Osteoblast (primary cell): ENCODE measurements at regions not wholly inside any gene's neighbourhood (a gene's known extent, or its start where the extent isn't known, plus 50 kb on each side); places are given as distances from the start of the nearest gene placed in this dataset.

ENCODE experiments used
- DNase-seq: peaks from one replicate; pipeline ENCODE4 v3.0.0; 2011; ENCODE audit warnings: low spot score, mixed read lengths; ENCODE audit not compliant: insufficient read length; ENCODE audit errors: missing footprints
- H2AFZ ChIP-seq: 2 replicates; pipeline ENCODE4 v1.6.0; 2011; ENCODE audit warnings: mild to moderate bottlenecking, low read length
- H3K27ac ChIP-seq: 2 replicates; pipeline ENCODE4 v1.5.1; 2011; ENCODE audit warnings: mild to moderate bottlenecking, low read depth, low read length, moderate library complexity
- H3K27me3 ChIP-seq: 2 replicates; pipeline ENCODE4 v1.6.0; 2012; ENCODE audit warnings: mild to moderate bottlenecking, control low read depth, inconsistent platforms, low read length, moderate library complexity; ENCODE audit not compliant: insufficient read depth
- H3K36me3 ChIP-seq: 2 replicates; pipeline ENCODE4 v1.5.1; 2011; ENCODE audit warnings: mild to moderate bottlenecking, low read length, control low read depth, moderate library complexity; ENCODE audit not compliant: insufficient read depth
- H3K4me1 ChIP-seq: 2 replicates; pipeline ENCODE4 v1.5.1; 2011; ENCODE audit warnings: mild to moderate bottlenecking, low read length, control low read depth, moderate library complexity; ENCODE audit not compliant: insufficient read depth
- H3K4me2 ChIP-seq: 2 replicates; pipeline ENCODE4 v1.6.0; 2011; ENCODE audit warnings: mild to moderate bottlenecking, low read length; ENCODE audit not compliant: insufficient read depth
- H3K4me3 ChIP-seq: fragments of 200-600 bp; sonication (generic); 3 replicates; pipeline ENCODE4 v1.5.1; 2012; ENCODE audit warnings: mild to moderate bottlenecking, low read length, inconsistent platforms; ENCODE audit not compliant: insufficient read depth
- H3K79me2 ChIP-seq: 2 replicates; pipeline ENCODE4 v1.6.0; 2012; ENCODE audit warnings: mild to moderate bottlenecking, low read length, control low read depth, inconsistent platforms; ENCODE audit not compliant: insufficient read depth
- H3K9me3 ChIP-seq: 2 replicates; pipeline ENCODE4 v1.5.1; 2011; ENCODE audit warnings: low read depth, low read length, control low read depth
- H4K20me1 ChIP-seq: 2 replicates; pipeline ENCODE4 v1.6.0; 2012; ENCODE audit warnings: mild to moderate bottlenecking, low read length, control low read depth; ENCODE audit not compliant: insufficient read depth
- CTCF ChIP-seq: IDR thresholded peaks from 2 replicates; pipeline ENCODE4 v1.5.1; 2011; ENCODE audit warnings: mild to moderate bottlenecking, low read depth, low read length, moderate library complexity; ENCODE audit errors: extremely low read depth

GRCh38 chr15:93382200-93382820 is 293.3 kb upstream of the RGMA start:
- DNase-seq, result no peak
- no peaks in the 10 kb centered on the region for H3K9me3 ChIP-seq
- no peaks in the 10 kb centered on the region for H4K20me1 ChIP-seq

GRCh38 chr15:93378558-93378957 is 289.5 kb upstream of the RGMA start:
- H3K4me2 ChIP-seq, result no peak overlapping the region
- H3K79me2 ChIP-seq, result no peaks in the 10 kb centered on the region
- H3K36me3 ChIP-seq, result no peaks in the 10 kb centered on the region
- no peaks in the 10 kb centered on the region for H4K20me1 ChIP-seq
- no peak overlapping the region for H2AFZ ChIP-seq
- no peak overlapping the region for H3K27ac ChIP-seq
- no peaks in the 10 kb centered on the region for H3K4me1 ChIP-seq
- no peak overlapping the region for H3K4me3 ChIP-seq
- DNase-seq, result no peak
- no peak for TF ChIP-seq CTCF
- H3K27me3 ChIP-seq, result no peaks in the 10 kb centered on the region
- H3K9me3 ChIP-seq, result peaks cover 1% of the 10 kb centered on the region

More at GRCh38 chr15:93382200-93382820, 293.3 kb upstream of the RGMA start:
- H3K79me2 ChIP-seq, result no peaks in the 10 kb centered on the region
- no peak overlapping the region for H2AFZ ChIP-seq
- H3K4me2 ChIP-seq, result no peak overlapping the region
- H3K4me3 ChIP-seq, result no peak overlapping the region
- no peaks in the 10 kb centered on the region for H3K36me3 ChIP-seq
- no peak overlapping the region for H3K27ac ChIP-seq
- H3K27me3 ChIP-seq, result no peaks in the 10 kb centered on the region
- no peak for TF ChIP-seq CTCF
- no peaks in the 10 kb centered on the region for H3K4me1 ChIP-seq

DNA sequence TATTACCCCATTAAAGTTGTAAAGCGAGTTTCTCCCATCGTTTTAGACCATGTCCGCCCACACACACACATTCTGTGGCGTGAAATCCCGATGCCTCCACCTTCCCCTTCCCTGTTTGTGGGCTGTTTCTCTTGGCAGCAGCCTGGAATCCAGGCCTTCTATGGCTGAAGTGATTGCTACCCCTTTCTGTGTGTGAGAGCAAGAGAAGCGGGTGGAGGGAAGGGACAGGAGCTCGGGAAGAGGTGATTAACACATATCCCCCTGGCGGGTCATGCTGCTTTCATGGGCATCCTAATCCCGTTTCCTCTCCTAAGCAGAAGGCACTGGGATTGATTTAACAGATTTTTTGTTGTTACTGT is 283.8 kb upstream of the RGMA start:
- no peak for TF ChIP-seq CTCF
- Histone ChIP-seq H3K27me3 (no peaks in the 10 kb centered on the region), H3K4me3 (no peak overlapping the region), H3K4me2 (no peak overlapping the region), H3K9me3 (peaks cover 1% of the 10 kb centered on the region), H3K4me1 (no peaks in the 10 kb centered on the region), H3K27ac (no peak overlapping the region), H3K36me3 (no peaks in the 10 kb centered on the region), H2AFZ (no peak overlapping the region), H3K79me2 (no peaks in the 10 kb centered on the region), H4K20me1 (no peaks in the 10 kb centered on the region)
- DNase-seq, result no peak

- no peaks in the 10 kb centered on the region for H4K20me1 ChIP-seq
- no peak overlapping the region for H3K4me3 ChIP-seq
- no peak overlapping the region for H3K27ac ChIP-seq
- peaks cover 1% of the 10 kb centered on the region for H3K9me3 ChIP-seq
- no peaks in the 10 kb centered on the region for H3K4me1 ChIP-seq
- no peaks in the 10 kb centered on the region for H3K79me2 ChIP-seq
- no peak overlapping the region for H2AFZ ChIP-seq
- DNase-seq, result no peak
- no peaks in the 10 kb centered on the region for H3K27me3 ChIP-seq
- H3K4me2 ChIP-seq, result no peak overlapping the region
- no peak for TF ChIP-seq CTCF
- H3K36me3 ChIP-seq, result no peaks in the 10 kb centered on the region
Observed at GRCh38 chr15:93372208-93372864, 283.3 kb upstream of the RGMA start.
